ENCODE measurements at regions not wholly inside any gene's neighbourhood (a gene's known extent, or its start where the extent isn't known, plus 50 kb on each side); places are given as distances from the start of the nearest gene placed in this dataset.

- no peak for DNase-seq
- Histone ChIP-seq H3K27me3 (no peaks in the 10 kb centered on the region), H3K36me3 (no peaks in the 10 kb centered on the region), H3K4me1 (no peaks in the 10 kb centered on the region), H3K4me3 (no peak overlapping the region), H3K9ac (ENCODE audit: low read depth in 2 of 2, low read length in 2 of 2) (no peak overlapping the region), H3K9me3 (no peaks in the 10 kb centered on the region), H3K27ac (no peak overlapping the region)
- TF ChIP-seq, protein P1, sequence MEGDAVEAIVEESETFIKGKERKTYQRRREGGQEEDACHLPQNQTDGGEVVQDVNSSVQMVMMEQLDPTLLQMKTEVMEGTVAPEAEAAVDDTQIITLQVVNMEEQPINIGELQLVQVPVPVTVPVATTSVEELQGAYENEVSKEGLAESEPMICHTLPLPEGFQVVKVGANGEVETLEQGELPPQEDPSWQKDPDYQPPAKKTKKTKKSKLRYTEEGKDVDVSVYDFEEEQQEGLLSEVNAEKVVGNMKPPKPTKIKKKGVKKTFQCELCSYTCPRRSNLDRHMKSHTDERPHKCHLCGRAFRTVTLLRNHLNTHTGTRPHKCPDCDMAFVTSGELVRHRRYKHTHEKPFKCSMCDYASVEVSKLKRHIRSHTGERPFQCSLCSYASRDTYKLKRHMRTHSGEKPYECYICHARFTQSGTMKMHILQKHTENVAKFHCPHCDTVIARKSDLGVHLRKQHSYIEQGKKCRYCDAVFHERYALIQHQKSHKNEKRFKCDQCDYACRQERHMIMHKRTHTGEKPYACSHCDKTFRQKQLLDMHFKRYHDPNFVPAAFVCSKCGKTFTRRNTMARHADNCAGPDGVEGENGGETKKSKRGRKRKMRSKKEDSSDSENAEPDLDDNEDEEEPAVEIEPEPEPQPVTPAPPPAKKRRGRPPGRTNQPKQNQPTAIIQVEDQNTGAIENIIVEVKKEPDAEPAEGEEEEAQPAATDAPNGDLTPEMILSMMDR (IDR thresholded peaks at IDR 0.05): no peak
- intact Hi-C loops (cut with DNase I): no loop called here
Observed at GRCh38 chr18:6465281-6465680, 50.6 kb upstream of the L3MBTL4 start.

DNA sequence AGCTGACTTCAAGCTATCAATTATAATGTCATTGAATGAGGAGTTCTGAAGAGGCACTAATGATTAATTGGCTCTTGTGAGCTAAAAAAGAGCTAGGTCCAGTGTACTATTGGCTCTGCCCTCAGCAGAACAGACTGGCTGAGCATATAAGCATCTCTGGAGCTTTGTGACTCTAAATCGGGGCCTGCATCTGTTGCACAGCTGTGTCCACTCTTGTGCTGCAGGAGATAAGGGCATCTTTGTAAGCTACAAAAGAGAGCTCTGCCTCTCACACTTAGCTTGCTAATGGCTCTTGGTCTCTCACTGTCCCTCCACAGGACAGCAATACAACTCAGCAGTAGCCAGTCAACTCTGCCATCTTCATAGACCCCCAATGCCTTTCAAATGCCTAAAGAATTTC lies 61.5 kb upstream of the L3MBTL4 start:
- Histone ChIP-seq H3K36me3 (no peaks in the 10 kb centered on the region), H3K4me3 (no peak overlapping the region), H3K27me3 (no peaks in the 10 kb centered on the region), H3K27ac (no peak overlapping the region), H3K9ac (ENCODE audit: low read depth in 2 of 2, low read length in 2 of 2) (no peak overlapping the region), H3K4me1 (no peaks in the 10 kb centered on the region), H3K9me3 (no peaks in the 10 kb centered on the region)
- TF ChIP-seq, protein P1 (IDR thresholded peaks at IDR 0.05): no peak
- DNase-seq: no peak
- intact Hi-C loops (cut with DNase I): no loop called here

DNA sequence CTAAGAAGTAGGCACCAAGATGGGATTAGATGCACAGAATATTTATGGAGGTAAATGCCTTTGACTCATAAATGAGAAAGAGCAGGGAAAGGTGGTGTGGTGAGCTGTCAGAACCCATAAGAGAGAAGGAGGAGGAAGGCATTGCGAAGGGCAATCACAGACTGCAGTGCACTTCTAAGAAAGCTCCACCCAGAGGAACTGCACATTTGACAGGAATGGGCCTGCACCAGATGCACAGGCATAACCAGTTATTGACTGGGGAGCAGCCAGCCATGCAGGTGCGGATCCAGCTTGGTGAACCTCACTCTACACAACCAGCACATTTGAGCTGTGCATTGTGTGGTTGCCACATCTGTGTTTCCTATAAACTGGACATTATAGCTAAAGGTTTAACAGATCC lies 62.2 kb upstream of the L3MBTL4 start:
- no peaks in the 10 kb centered on the region for H3K36me3 ChIP-seq
- H3K4me1 ChIP-seq: no peaks in the 10 kb centered on the region
- H3K9me3 ChIP-seq: no peaks in the 10 kb centered on the region
- no peak overlapping the region for H3K27ac ChIP-seq
- TF ChIP-seq, protein P1 (IDR thresholded peaks at IDR 0.05): no peak
- H3K27me3 ChIP-seq: no peaks in the 10 kb centered on the region
- H3K4me3 ChIP-seq: no peak overlapping the region
- DNase-seq: no peak
- intact Hi-C loops (cut with DNase I): no loop called here
- no peak overlapping the region for H3K9ac ChIP-seq (ENCODE audit: low read depth in 2 of 2, low read length in 2 of 2)

GRCh38 chr18:6478121-6478520 lies 63.4 kb upstream of the L3MBTL4 start:
- Histone ChIP-seq H3K36me3 (no peaks in the 10 kb centered on the region), H3K9ac (ENCODE audit: low read depth in 2 of 2, low read length in 2 of 2) (no peak overlapping the region), H3K9me3 (no peaks in the 10 kb centered on the region), H3K27me3 (no peaks in the 10 kb centered on the region), H3K4me1 (no peaks in the 10 kb centered on the region), H3K27ac (no peak overlapping the region), H3K4me3 (no peak overlapping the region)
- DNase-seq: no peak
- TF ChIP-seq, protein P1 (IDR thresholded peaks at IDR 0.05): no peak
- intact Hi-C loops (cut with DNase I): no loop called here

GRCh38 chr18:6479699-6480098 lies 65.0 kb upstream of the L3MBTL4 start:
- Histone ChIP-seq H3K4me1 (no peaks in the 10 kb centered on the region), H3K27ac (no peak overlapping the region), H3K9ac (ENCODE audit: low read depth in 2 of 2, low read length in 2 of 2) (no peak overlapping the region), H3K27me3 (no peaks in the 10 kb centered on the region), H3K9me3 (no peaks in the 10 kb centered on the region), H3K36me3 (no peaks in the 10 kb centered on the region), H3K4me3 (no peak overlapping the region)
- intact Hi-C loops (cut with DNase I): loop anchor here (5.0 kb wide), 1 partner anchor 602 kb away; no protein-coding TSS in a partner anchor
- TF ChIP-seq, protein P1 (IDR thresholded peaks at IDR 0.05): no peak
- no peak for DNase-seq

All from colonic mucosa (tissue), 4 donors.